H1 (cell line): ENCODE measurements at regions not wholly inside any gene's neighbourhood (a gene's known extent, or its start where the extent isn't known, plus 50 kb on each side); places are given as distances from the start of the nearest gene placed in this dataset.

Experiments
- CTCF ChIA-PET: fragments of 300-600 bp; sonication (Branson Sonifier 250); formaldehyde crosslinking; loops from one replicate; lab custom pipeline; 2021; ENCODE audit not compliant: partially characterized antibody; lab: Charles Lee
- POLR2A ChIA-PET: fragments of 300-600 bp; sonication (Branson Sonifier 250); formaldehyde crosslinking; loops from one replicate; lab custom pipeline; 2021; ENCODE audit warnings: inconsistent platforms; ENCODE audit not compliant: partially characterized antibody; lab: Charles Lee
- DNase-seq, 2 experiments: peaks; one replicate each; pipeline versions ENCODE4 v3.0.0 to v3.0.0-alpha.2; 2010 to 2022; ENCODE audit warnings: low spot score in 2 of 2, low read depth in 1 of 2, mixed read lengths in 1 of 2
- FAIRE-seq: peaks from 2 replicates; lab custom pipeline; 2011; peaks lifted over from hg19 to GRCh38; lab: Jason Lieb, UNC
- H2AFZ ChIP-seq: 2 replicates; pipeline ENCODE4 v1.8.1; 2012; ENCODE audit warnings: low read length, inconsistent platforms
- H2AK5ac ChIP-seq: 2 replicates; pipeline ENCODE4 v1.6.1; 2013; ENCODE audit warnings: low read depth, low read length
- H2BK120ac ChIP-seq: replicated peaks from 2 replicates; pipeline ENCODE3; 2013; ENCODE audit warnings: low read depth, low read length, inconsistent platforms
- H2BK12ac ChIP-seq: 2 replicates; pipeline ENCODE4 v1.6.1; 2013; ENCODE audit warnings: low read depth, low read length
- H2BK15ac ChIP-seq: 2 replicates; pipeline ENCODE4 v1.6.1; 2013; ENCODE audit warnings: low read length
- H2BK20ac ChIP-seq: 2 replicates; pipeline ENCODE4 v1.6.1; 2013; ENCODE audit warnings: low read length
- H2BK5ac ChIP-seq: 2 replicates; pipeline ENCODE4 v1.6.1; 2013; ENCODE audit warnings: low read depth, low read length
- H3K14ac ChIP-seq: 2 replicates; pipeline ENCODE4 v1.6.1; 2013; ENCODE audit warnings: inconsistent platforms; ENCODE audit not compliant: insufficient read length
- H3K18ac ChIP-seq: 2 replicates; pipeline ENCODE4 v1.6.1; 2013; ENCODE audit warnings: low read length; ENCODE audit errors: extremely low read depth
- H3K23ac ChIP-seq: 2 replicates; pipeline ENCODE4 v1.6.1; 2013; ENCODE audit warnings: inconsistent platforms; ENCODE audit not compliant: insufficient read length
- H3K23me2 ChIP-seq: 2 replicates; pipeline ENCODE4 v1.6.1; 2013; ENCODE audit warnings: low read depth, low read length
- H3K27ac ChIP-seq: 2 replicates; pipeline ENCODE4 v1.6.1; 2011; ENCODE audit warnings: low read depth, low read length, inconsistent platforms
- H3K27me3 ChIP-seq, 4 experiments: replicated peaks in 1 of 4; 1 replicate in 1 of 4; 2 replicates in 3 of 4; pipeline versions ENCODE4 v1.6.1 to v1.8.1; 2011 to 2013; ENCODE audit warnings: low read length in 3 of 4, mild to moderate bottlenecking in 3 of 4, inconsistent platforms in 2 of 4, mixed read lengths in 2 of 4, moderate library complexity in 1 of 4; ENCODE audit not compliant: control insufficient read depth in 3 of 4, insufficient read depth in 3 of 4; ENCODE audit errors: extremely low read depth in 1 of 4
- H3K36me3 ChIP-seq, 4 experiments: 2 replicates each; pipeline versions ENCODE4 v1.6.1 to v1.8.1; 2011 to 2013; ENCODE audit warnings: mild to moderate bottlenecking in 4 of 4, low read length in 3 of 4, moderate library complexity in 2 of 4, control low read depth in 1 of 4, inconsistent platforms in 1 of 4; ENCODE audit not compliant: insufficient read depth in 4 of 4, control insufficient read depth in 2 of 4
- H3K4ac ChIP-seq: replicated peaks from 2 replicates; pipeline ENCODE3; 2013; ENCODE audit warnings: low read length, low read depth, mixed read lengths, inconsistent platforms; ENCODE audit not compliant: insufficient read length
- H3K4me1 ChIP-seq, 4 experiments: replicated peaks in 1 of 4; 1 replicate in 1 of 4; 2 replicates in 3 of 4; pipeline versions ENCODE4 v1.6.1 to v1.8.1; 2011 to 2013; ENCODE audit warnings: low read length in 3 of 4, inconsistent platforms in 2 of 4, mixed read lengths in 1 of 4; ENCODE audit not compliant: insufficient read depth in 4 of 4, control insufficient read depth in 3 of 4
- H3K4me2 ChIP-seq, 2 experiments: 2 replicates each; pipeline versions ENCODE4 v1.6.1 to v1.8.1; 2011 to 2013; ENCODE audit warnings: low read depth in 2 of 2, low read length in 2 of 2, control low read depth in 1 of 2, inconsistent platforms in 1 of 2, mild to moderate bottlenecking in 1 of 2; ENCODE audit not compliant: insufficient read depth in 1 of 2
- H3K4me3 ChIP-seq, 4 experiments: fragments of 200-600, 300-600 bp in 1 of 4; sonication (generic), shearing (Covaris generic), sonication (Bioruptor Twin) in 1 of 4; 2 replicates each; pipeline versions ENCODE4 v1.5.1 to v1.8.1; 2011 to 2016; ENCODE audit warnings: low read length in 4 of 4, low read depth in 3 of 4, control low read depth in 2 of 4, inconsistent platforms in 2 of 4, mild to moderate bottlenecking in 2 of 4, mixed read lengths in 1 of 4, moderate library complexity in 1 of 4; ENCODE audit not compliant: insufficient read depth in 2 of 4; ENCODE audit errors: extremely low read depth in 1 of 4
- H3K56ac ChIP-seq: replicated peaks from 2 replicates; pipeline ENCODE3; 2013; ENCODE audit warnings: low read depth, mild to moderate bottlenecking, mixed read lengths, low read length, inconsistent platforms; ENCODE audit not compliant: insufficient read length
- H3K79me1 ChIP-seq: 2 replicates; pipeline ENCODE4 v1.6.1; 2013; ENCODE audit warnings: low read depth, low read length, control low read depth
- H3K79me2 ChIP-seq, 2 experiments: 2 replicates each; pipeline versions ENCODE4 v1.6.1 to v1.8.1; 2012 to 2013; ENCODE audit warnings: low read length in 2 of 2, mild to moderate bottlenecking in 2 of 2, inconsistent platforms in 1 of 2; ENCODE audit not compliant: insufficient read depth in 2 of 2, control insufficient read depth in 1 of 2
- H3K9ac ChIP-seq, 4 experiments: replicated peaks in 1 of 4; 1 replicate in 1 of 4; 2 replicates in 3 of 4; pipeline versions ENCODE4 v1.6.1 to v1.8.1; 2011 to 2013; ENCODE audit warnings: low read depth in 3 of 4, low read length in 3 of 4, control low read depth in 2 of 4, mild to moderate bottlenecking in 2 of 4, moderate library complexity in 2 of 4, inconsistent platforms in 1 of 4; ENCODE audit errors: extremely low read depth in 1 of 4
- H3K9me3 ChIP-seq, 2 experiments: 2 replicates each; pipeline versions ENCODE4 v1.6.1 to v1.8.1; 2012 to 2013; ENCODE audit warnings: mild to moderate bottlenecking in 2 of 2, moderate library complexity in 2 of 2, control low read depth in 1 of 2, inconsistent platforms in 1 of 2, low read depth in 1 of 2, low read length in 1 of 2, mixed read lengths in 1 of 2; ENCODE audit not compliant: insufficient read depth in 2 of 2
- H4K20me1 ChIP-seq, 2 experiments: replicated peaks in 1 of 2; 2 replicates each; pipeline versions ENCODE3 to v1.8.1; 2011 to 2013; ENCODE audit warnings: inconsistent platforms in 2 of 2, low read length in 2 of 2, mild to moderate bottlenecking in 1 of 2; ENCODE audit not compliant: insufficient read depth in 2 of 2, control insufficient read depth in 1 of 2
- H4K5ac ChIP-seq: 2 replicates; pipeline ENCODE4 v1.6.1; 2013; ENCODE audit warnings: low read length, low read depth, mixed read lengths, inconsistent platforms; ENCODE audit not compliant: insufficient read length
- H4K8ac ChIP-seq: 2 replicates; pipeline ENCODE4 v1.8.0; 2013; ENCODE audit warnings: mild to moderate bottlenecking, moderate library complexity, low read length, inconsistent platforms; ENCODE audit not compliant: insufficient read depth; ENCODE audit errors: extremely low read depth
- H4K91ac ChIP-seq: replicated peaks from 2 replicates; pipeline ENCODE3; 2013; ENCODE audit warnings: low read length, mixed read lengths, inconsistent platforms; ENCODE audit not compliant: insufficient read length
- BACH1 ChIP-seq: IDR thresholded peaks from 2 replicates; pipeline ENCODE4 v1.6.1; 2012; ENCODE audit warnings: low read length, improper control_type of control experiment
- POLR2A ChIP-seq, 2 experiments: IDR thresholded peaks; 1 replicate in 1 of 2; 2 replicates in 1 of 2; pipeline ENCODE4 v1.6.1; 2011; ENCODE audit warnings: low read depth in 2 of 2, low read length in 2 of 2, mild to moderate bottlenecking in 2 of 2; ENCODE audit errors: control extremely low read depth in 1 of 2
- TEAD4 ChIP-seq: IDR thresholded peaks from 2 replicates; pipeline ENCODE4 v1.6.1; 2012; ENCODE audit warnings: low read depth, low read length, inconsistent platforms, mixed read lengths
- WGBS, 2 experiments: shearing (Covaris generic) in 1 of 2; methylation state at CpG; one replicate each; pipeline versions ENCODE4 v1.1.6 to v1.1.7; 2013 to 2015; ENCODE audit warnings: low lambda C conversion rate in 2 of 2, mixed read lengths in 2 of 2, inconsistent platforms in 1 of 2, low coverage in 1 of 2, missing lambda C conversion rate in 1 of 2; ENCODE audit not compliant: insufficient replicate concordance in 2 of 2, insufficient coverage in 1 of 2, insufficient read length in 1 of 2; ENCODE audit errors: extremely low coverage in 1 of 2, missing lambda C conversion rate in 1 of 2; 5-methylcytosine and 5-hydroxymethylcytosine counted together

- H3K4ac ChIP-seq: no peak overlapping the region
- H3K18ac ChIP-seq: no peak overlapping the region
- H2BK20ac ChIP-seq: no peak overlapping the region
- H4K8ac ChIP-seq: no peak overlapping the region
- H3K27me3 ChIP-seq: no peaks in the 10 kb centered on the region
- no peak overlapping the region for H2BK12ac ChIP-seq
- H2BK15ac ChIP-seq: no peak overlapping the region
- peaks cover 0 to 7% (median 4%) of the 10 kb centered on the region in 4 experiments; a peak in 4 of 7 replicates for H3K4me1 ChIP-seq
- no peak overlapping the region for H3K56ac ChIP-seq
- no peak overlapping the region for H4K5ac ChIP-seq
- no peaks in the 10 kb centered on the region for H4K20me1 ChIP-seq
- 89% methylated on average over 8 of the region's 8 CpGs; no CpG with 5 or more reads in 1 of the 2 experiments for WGBS, 2 experiments
- no peak overlapping the region for H3K9ac ChIP-seq
- no peak overlapping the region for H2BK5ac ChIP-seq
- no peak overlapping the region for H2AK5ac ChIP-seq
- H3K14ac ChIP-seq: no peak overlapping the region
- no peak overlapping the region for H3K4me2 ChIP-seq
- no peak overlapping the region for H2AFZ ChIP-seq
- H3K23ac ChIP-seq: no peak overlapping the region
- CTCF ChIA-PET: interaction anchor here (1.2 kb wide), 1 partner anchor 15 kb away, joined by 3 read pairs; no protein-coding TSS in a partner anchor
- FAIRE-seq: no peak
- no peaks in the 10 kb centered on the region for H3K79me2 ChIP-seq
- no peak overlapping the region for H2BK120ac ChIP-seq
- H3K27ac ChIP-seq: no peak overlapping the region
- H3K9me3 ChIP-seq: no peaks in the 10 kb centered on the region
- TF ChIP-seq POLR2A (IDR thresholded peaks at IDR 0.05; ENCODE audit: control extremely low read depth in 1 of 2, low read depth in 2 of 2, low read length in 2 of 2) (no peak), TEAD4 (no peak), BACH1 (no peak)
- H3K36me3 ChIP-seq: no peaks in the 10 kb centered on the region
- DNase-seq: no peak
- no peaks in the 10 kb centered on the region for H3K23me2 ChIP-seq
- no peak overlapping the region for H4K91ac ChIP-seq
- H3K4me3 ChIP-seq: no peak overlapping the region
- POLR2A ChIA-PET: interaction anchor here (0.6 kb wide), 1 partner anchor 896 kb away, joined by 4 read pairs; no protein-coding TSS in a partner anchor
- no peaks in the 10 kb centered on the region for H3K79me1 ChIP-seq
Measured at GRCh38 chr13:73772449-73773167, 361.6 kb downstream of the KLF12 start.
